ENCODE measurements at regions not wholly inside any gene's neighbourhood (a gene's known extent, or its start where the extent isn't known, plus 50 kb on each side); places are given as distances from the start of the nearest gene placed in this dataset.

DNA sequence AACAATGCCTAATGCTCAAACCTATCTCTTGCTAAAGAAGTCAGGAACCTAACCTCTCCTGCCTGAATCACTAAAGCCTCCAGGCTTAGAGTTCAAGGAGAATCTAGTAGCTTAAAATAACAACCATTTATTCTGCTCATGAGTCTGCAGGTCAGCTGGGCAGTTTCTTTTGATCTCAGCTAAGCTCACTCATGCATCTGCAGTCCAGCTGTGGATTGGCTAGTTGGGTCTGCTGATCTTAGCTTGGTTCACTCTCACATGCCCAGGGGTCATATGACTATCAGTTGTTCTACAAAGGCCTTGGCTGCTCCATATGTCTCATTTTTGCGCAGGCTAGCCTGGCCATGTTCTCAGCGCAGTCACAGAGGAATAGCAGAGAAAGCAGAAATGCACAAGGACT lies 109.2 kb upstream of the STT3B start:
- H3K4me1 Mint-ChIP-seq: peaks cover 8% of the 10 kb centered on the region
- no peak for DNase-seq (ENCODE audit: low read depth, low spot score)
- peaks cover 12% of the 10 kb centered on the region for H3K36me3 Mint-ChIP-seq (ENCODE audit: low read depth)
- H3K9me3 Mint-ChIP-seq: peaks cover 19% of the 10 kb centered on the region
- TF ChIP-seq, protein P1, sequence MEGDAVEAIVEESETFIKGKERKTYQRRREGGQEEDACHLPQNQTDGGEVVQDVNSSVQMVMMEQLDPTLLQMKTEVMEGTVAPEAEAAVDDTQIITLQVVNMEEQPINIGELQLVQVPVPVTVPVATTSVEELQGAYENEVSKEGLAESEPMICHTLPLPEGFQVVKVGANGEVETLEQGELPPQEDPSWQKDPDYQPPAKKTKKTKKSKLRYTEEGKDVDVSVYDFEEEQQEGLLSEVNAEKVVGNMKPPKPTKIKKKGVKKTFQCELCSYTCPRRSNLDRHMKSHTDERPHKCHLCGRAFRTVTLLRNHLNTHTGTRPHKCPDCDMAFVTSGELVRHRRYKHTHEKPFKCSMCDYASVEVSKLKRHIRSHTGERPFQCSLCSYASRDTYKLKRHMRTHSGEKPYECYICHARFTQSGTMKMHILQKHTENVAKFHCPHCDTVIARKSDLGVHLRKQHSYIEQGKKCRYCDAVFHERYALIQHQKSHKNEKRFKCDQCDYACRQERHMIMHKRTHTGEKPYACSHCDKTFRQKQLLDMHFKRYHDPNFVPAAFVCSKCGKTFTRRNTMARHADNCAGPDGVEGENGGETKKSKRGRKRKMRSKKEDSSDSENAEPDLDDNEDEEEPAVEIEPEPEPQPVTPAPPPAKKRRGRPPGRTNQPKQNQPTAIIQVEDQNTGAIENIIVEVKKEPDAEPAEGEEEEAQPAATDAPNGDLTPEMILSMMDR (conservative IDR thresholded peaks at IDR 0.05): no peak
- peak overlapping the region; percentile 4 for H3K27ac Mint-ChIP-seq (ENCODE audit: unreplicated experiment)
- no peaks in the 10 kb centered on the region for H3K27me3 Mint-ChIP-seq (ENCODE audit: low read depth)
- H3K4me3 Mint-ChIP-seq: no peak overlapping the region

DNA sequence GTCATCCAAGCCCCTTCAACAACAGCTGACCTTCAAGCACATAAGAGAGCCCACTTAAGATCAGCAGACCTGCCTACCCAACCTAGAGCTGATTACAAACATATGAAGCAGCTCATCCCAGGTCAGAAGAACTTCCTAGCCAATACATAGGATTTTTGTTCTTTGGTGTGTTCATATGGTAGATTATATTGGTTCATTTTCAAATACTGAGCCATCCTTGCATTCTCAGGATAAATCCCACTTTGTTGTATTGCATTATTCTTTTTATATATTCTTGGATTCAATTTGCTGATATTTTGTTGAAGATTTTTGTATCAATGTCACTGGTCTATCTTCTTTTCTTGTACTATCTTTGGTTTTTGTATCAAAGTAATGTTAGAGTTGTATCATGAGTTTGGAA lies 107.3 kb upstream of the STT3B start:
- Mint-ChIP-seq H3K4me1 (peaks cover 8% of the 10 kb centered on the region), H3K36me3 (ENCODE audit: low read depth) (peaks cover 12% of the 10 kb centered on the region), H3K4me3 (no peak overlapping the region), H3K27ac (ENCODE audit: unreplicated experiment) (no peak overlapping the region), H3K9me3 (peaks cover 20% of the 10 kb centered on the region), H3K27me3 (ENCODE audit: low read depth) (no peaks in the 10 kb centered on the region)
- TF ChIP-seq, protein P1 (conservative IDR thresholded peaks at IDR 0.05): no peak
- DNase-seq (ENCODE audit: low read depth, low spot score): no peak

DNA sequence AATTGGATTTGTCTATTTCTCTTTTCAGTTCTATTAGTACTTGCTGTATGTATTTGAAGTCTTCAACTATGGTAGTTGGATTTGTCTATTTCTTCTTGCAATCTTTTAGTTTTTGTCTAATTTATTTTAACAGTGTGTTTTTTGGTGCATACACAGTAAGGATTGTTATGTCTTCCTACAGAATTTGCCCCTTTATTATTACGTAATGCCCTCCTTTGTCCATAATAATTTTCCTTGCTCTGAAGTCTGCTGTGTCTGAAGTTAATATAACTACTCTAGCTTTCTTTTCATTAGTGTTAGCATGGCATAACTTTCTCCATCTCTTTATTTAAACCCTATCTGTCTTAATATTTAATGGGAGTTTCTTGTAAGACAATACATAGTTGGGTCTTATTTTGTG lies 105.1 kb upstream of the STT3B start:
- H3K27ac Mint-ChIP-seq (ENCODE audit: unreplicated experiment): no peak overlapping the region
- DNase-seq (ENCODE audit: low read depth, low spot score): no peak
- H3K27me3 Mint-ChIP-seq (ENCODE audit: low read depth): no peaks in the 10 kb centered on the region
- peaks cover 12% of the 10 kb centered on the region for H3K36me3 Mint-ChIP-seq (ENCODE audit: low read depth)
- peaks cover 18% of the 10 kb centered on the region for H3K9me3 Mint-ChIP-seq
- no peak overlapping the region for H3K4me3 Mint-ChIP-seq
- peaks cover 8% of the 10 kb centered on the region for H3K4me1 Mint-ChIP-seq
- TF ChIP-seq, protein P1 (conservative IDR thresholded peaks at IDR 0.05): no peak

DNA sequence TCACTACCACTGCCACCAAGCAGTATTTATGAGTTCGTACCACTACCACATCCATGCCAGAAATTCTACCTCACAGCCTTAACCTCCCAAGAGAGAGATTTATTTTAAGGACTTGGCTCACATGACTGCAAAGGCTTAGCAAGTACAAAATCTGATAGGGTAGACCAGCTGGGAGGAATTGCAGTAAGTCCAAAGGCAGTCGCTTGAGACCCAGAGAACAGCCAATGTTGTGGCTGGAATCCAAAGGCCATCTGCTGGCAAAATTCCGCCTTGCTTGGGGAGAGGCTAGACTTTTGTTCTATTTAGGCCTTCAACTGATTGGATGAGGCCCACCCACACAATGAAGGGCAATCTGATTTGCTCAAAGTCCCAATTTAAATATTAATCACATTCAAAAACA lies 101.4 kb upstream of the STT3B start:
- H3K4me3 Mint-ChIP-seq: no peak overlapping the region
- peaks cover 12% of the 10 kb centered on the region for H3K9me3 Mint-ChIP-seq
- peaks cover 5% of the 10 kb centered on the region for H3K36me3 Mint-ChIP-seq (ENCODE audit: low read depth)
- H3K27me3 Mint-ChIP-seq (ENCODE audit: low read depth): no peaks in the 10 kb centered on the region
- no peak overlapping the region for H3K27ac Mint-ChIP-seq (ENCODE audit: unreplicated experiment)
- H3K4me1 Mint-ChIP-seq: no peaks in the 10 kb centered on the region
- DNase-seq (ENCODE audit: low read depth, low spot score): no peak
- TF ChIP-seq, protein P1 (conservative IDR thresholded peaks at IDR 0.05): no peak

DNA sequence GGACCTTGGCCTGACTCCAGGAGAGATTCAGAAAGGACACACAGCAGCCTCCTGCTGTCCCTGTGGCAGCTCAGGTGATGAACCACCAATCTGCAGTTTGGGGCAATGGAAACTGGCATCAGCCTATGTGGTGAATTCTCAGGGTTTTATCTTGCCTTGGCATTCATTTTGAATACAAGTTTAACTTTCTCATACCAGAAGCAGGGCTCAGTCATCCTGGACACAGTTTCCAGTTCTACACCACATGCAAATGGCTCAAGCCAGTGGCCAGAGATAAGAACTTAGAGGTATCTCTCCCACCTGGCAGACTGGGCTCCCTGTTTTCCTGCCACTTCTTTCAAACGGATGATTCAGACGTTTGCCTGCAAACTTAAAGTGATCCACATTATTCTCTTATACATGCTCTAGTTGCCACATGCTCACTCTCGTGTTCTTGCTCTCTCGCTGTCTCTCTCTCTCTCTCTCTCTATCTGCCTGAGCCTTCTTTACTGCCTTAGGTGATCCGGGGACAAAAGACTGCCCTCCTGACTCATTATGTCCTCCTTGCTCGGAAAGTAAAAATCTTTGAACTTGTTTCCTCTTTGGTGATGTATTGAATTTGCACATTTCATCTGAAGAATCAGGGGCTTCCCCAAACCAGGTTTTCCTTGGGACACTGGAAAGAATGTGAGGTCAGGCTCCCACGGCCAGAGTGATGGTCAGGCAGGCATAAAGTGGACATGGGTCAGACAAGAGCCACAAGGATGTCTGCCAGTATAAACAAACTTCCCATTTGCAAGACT lies 99.6 kb upstream of the STT3B start:
- TF ChIP-seq, protein P1 (conservative IDR thresholded peaks at IDR 0.05): no peak
- Mint-ChIP-seq H3K4me3 (no peak overlapping the region), H3K36me3 (ENCODE audit: low read depth) (peaks cover 4% of the 10 kb centered on the region), H3K27me3 (ENCODE audit: low read depth) (no peaks in the 10 kb centered on the region), H3K9me3 (peaks cover 23% of the 10 kb centered on the region), H3K27ac (ENCODE audit: unreplicated experiment) (no peak overlapping the region), H3K4me1 (no peaks in the 10 kb centered on the region)
- DNase-seq (ENCODE audit: low read depth, low spot score): no peak

Measured in neural crest cell (in vitro differentiated cells).